ENCODE measurements at regions not wholly inside any gene's neighbourhood (a gene's known extent, or its start where the extent isn't known, plus 50 kb on each side); places are given as distances from the start of the nearest gene placed in this dataset.

GRCh38 chr22:26910845-26911244, 253.5 kb downstream of the MIAT start:
- DNase-seq: no peak
- no peak for TF ChIP-seq CTCF (IDR thresholded peaks at IDR 0.05; ENCODE audit: control extremely low read depth, extremely low read depth)
- whole genome bisulfite sequencing, 2 donors: 25 to 50% methylated on average over 4 of the region's 4 CpGs
- Histone ChIP-seq H3K27me3 (ENCODE audit: control insufficient read depth in 3 of 3, insufficient read depth in 3 of 3, low read length in 2 of 3) (peaks cover 0 to 67% (median 40%) of the 10 kb centered on the region in 3 donors), H3K4me1 (ENCODE audit: control insufficient read depth in 5 of 5, insufficient read depth in 5 of 5, low read length in 5 of 5) (no peaks in the 10 kb centered on the region), H3K9me3 (ENCODE audit: control insufficient read depth in 4 of 4, insufficient read depth in 3 of 4, low read length in 3 of 4) (peaks cover 0 to 9% (median 0%) of the 10 kb centered on the region in 4 donors), H3K27ac (ENCODE audit: low read depth in 1 of 2, low read length in 1 of 2) (no peak overlapping the region), H3K4me3 (no peak overlapping the region), H3K9ac (ENCODE audit: insufficient read depth in 1 of 2, low read length in 2 of 2) (no peak overlapping the region), H3K36me3 (ENCODE audit: control insufficient read depth in 4 of 4, insufficient read depth in 4 of 4, low read length in 4 of 4) (no peaks in the 10 kb centered on the region)
- ATAC-seq (ENCODE audit: insufficient read depth, low FRiP score): no peak

GRCh38 chr22:26912655-26913345, 255.4 kb downstream of the MIAT start:
- 39 to 41% methylated on average over 23 of the region's 23 CpGs for WGBS, 2 donors
- peaks cover 0 to 9% (median 0%) of the 10 kb centered on the region in 4 donors for H3K9me3 ChIP-seq (ENCODE audit: control insufficient read depth in 4 of 4, insufficient read depth in 3 of 4, low read length in 3 of 4)
- no peaks in the 10 kb centered on the region for H3K4me1 ChIP-seq (ENCODE audit: control insufficient read depth in 5 of 5, insufficient read depth in 5 of 5, low read length in 5 of 5)
- no peak for ATAC-seq (ENCODE audit: insufficient read depth, low FRiP score)
- no peak overlapping the region for H3K9ac ChIP-seq (ENCODE audit: insufficient read depth in 1 of 2, low read length in 2 of 2)
- no peak overlapping the region for H3K27ac ChIP-seq (ENCODE audit: low read depth in 1 of 2, low read length in 1 of 2)
- no peak overlapping the region for H3K4me3 ChIP-seq
- no peaks in the 10 kb centered on the region for H3K36me3 ChIP-seq (ENCODE audit: control insufficient read depth in 4 of 4, insufficient read depth in 4 of 4, low read length in 4 of 4)
- H3K27me3 ChIP-seq (ENCODE audit: control insufficient read depth in 3 of 3, insufficient read depth in 3 of 3, low read length in 2 of 3): peaks cover 0 to 65% (median 35%) of the 10 kb centered on the region in 3 donors
- no peak for TF ChIP-seq CTCF (IDR thresholded peaks at IDR 0.05; ENCODE audit: control extremely low read depth, extremely low read depth)
- DNase-seq: no peak

GRCh38 chr22:26914519-26915185, 257.3 kb downstream of the MIAT start:
- peaks cover 0 to 2% (median 0%) of the 10 kb centered on the region in 4 donors for H3K9me3 ChIP-seq (ENCODE audit: control insufficient read depth in 4 of 4, insufficient read depth in 3 of 4, low read length in 3 of 4)
- WGBS, 2 donors: 78 to 88% methylated on average over 25 of the region's 25 CpGs
- no peaks in the 10 kb centered on the region for H3K36me3 ChIP-seq (ENCODE audit: control insufficient read depth in 4 of 4, insufficient read depth in 4 of 4, low read length in 4 of 4)
- peaks cover 0 to 65% (median 31%) of the 10 kb centered on the region in 3 donors for H3K27me3 ChIP-seq (ENCODE audit: control insufficient read depth in 3 of 3, insufficient read depth in 3 of 3, low read length in 2 of 3)
- ATAC-seq (ENCODE audit: insufficient read depth, low FRiP score) (no peak), DNase-seq (no peak)
- no peak overlapping the region for H3K4me3 ChIP-seq
- no peak overlapping the region for H3K9ac ChIP-seq (ENCODE audit: insufficient read depth in 1 of 2, low read length in 2 of 2)
- no peak overlapping the region for H3K27ac ChIP-seq (ENCODE audit: low read depth in 1 of 2, low read length in 1 of 2)
- no peak for TF ChIP-seq CTCF (IDR thresholded peaks at IDR 0.05; ENCODE audit: control extremely low read depth, extremely low read depth)
- H3K4me1 ChIP-seq (ENCODE audit: control insufficient read depth in 5 of 5, insufficient read depth in 5 of 5, low read length in 5 of 5): no peaks in the 10 kb centered on the region

All from lung (tissue), 11 donors.